ENCODE measurements at regions not wholly inside any gene's neighbourhood (a gene's known extent, or its start where the extent isn't known, plus 50 kb on each side); places are given as distances from the start of the nearest gene placed in this dataset.
"Not testable (repeated sequence)": the region's sequence is repeated elsewhere in the genome, so short reads cannot be mapped to it uniquely, and the experiment has no call there.

DNA sequence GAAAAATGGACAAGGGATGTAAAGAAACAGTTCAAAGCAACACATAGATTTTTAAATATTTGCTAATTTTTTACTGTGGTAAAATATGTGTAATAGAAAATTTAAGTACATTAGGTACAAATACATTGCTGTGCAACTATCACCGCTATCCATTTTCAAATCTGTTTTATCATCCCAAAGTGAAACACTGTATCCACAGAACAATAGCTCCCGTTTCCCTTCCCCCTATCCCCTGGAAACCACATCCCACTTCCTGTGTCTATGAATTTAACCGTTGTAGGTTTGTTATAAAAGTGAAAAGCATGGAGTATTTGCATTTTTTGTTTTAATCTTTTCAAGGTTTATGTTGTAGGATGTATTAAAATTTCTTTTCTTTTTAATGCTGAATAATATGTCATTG is 152.9 kb upstream of the HSFY1 start:
- H3K9me3 Mint-ChIP-seq; ATAC-seq; H3K27ac Mint-ChIP-seq; H3K36me3 Mint-ChIP-seq; DNase-seq (ENCODE audit: low spot score in 2 of 2): not testable (repeated sequence)

- not testable (repeated sequence) for H3K36me3 Mint-ChIP-seq; H3K27ac Mint-ChIP-seq; DNase-seq (ENCODE audit: low spot score in 2 of 2); ATAC-seq; H3K9me3 Mint-ChIP-seq
Measured at GRCh38 chrY:18420846-18421245, 125.7 kb upstream of the HSFY1 start.

GRCh38 chrY:18421457-18421856 is 125.1 kb upstream of the HSFY1 start:
- not testable (repeated sequence) for H3K9me3 Mint-ChIP-seq; H3K27ac Mint-ChIP-seq; DNase-seq (ENCODE audit: low spot score in 2 of 2); H3K36me3 Mint-ChIP-seq
- ATAC-seq: peak; percentile 34 to 64

DNA sequence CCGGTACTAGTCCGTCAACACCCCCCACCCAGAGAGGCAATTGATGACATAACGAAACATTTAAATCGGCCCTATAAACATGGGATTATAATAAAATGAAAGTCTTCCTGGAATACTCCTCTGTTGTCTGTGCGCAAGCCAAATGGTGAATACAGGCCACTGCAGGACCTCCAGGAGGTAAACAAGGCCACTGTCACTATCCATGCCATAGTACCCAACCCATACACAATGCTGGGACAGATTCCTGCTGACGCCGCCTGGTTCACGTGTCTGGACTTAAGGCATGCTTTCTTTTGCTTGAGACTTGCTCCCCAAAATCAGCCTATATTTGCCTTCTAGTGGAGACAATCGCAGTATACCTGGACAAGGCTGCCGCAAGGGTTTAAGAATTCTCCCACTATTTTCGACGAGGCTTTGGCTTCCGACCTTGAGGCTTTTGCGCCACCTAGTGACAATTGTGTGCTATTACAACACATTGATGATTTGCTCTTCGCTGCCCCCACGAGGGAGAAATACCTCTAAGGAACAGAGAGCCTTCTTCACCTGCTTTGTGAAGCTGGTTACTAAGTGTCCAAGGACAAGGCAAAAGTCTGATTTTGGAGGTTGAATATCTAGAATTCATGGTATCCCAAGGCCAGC is 122.4 kb upstream of the HSFY1 start:
- H3K27ac Mint-ChIP-seq; H3K9me3 Mint-ChIP-seq; DNase-seq (ENCODE audit: low spot score in 2 of 2); H3K36me3 Mint-ChIP-seq: not testable (repeated sequence)
- ATAC-seq: peak; percentile 36 to 51

DNA sequence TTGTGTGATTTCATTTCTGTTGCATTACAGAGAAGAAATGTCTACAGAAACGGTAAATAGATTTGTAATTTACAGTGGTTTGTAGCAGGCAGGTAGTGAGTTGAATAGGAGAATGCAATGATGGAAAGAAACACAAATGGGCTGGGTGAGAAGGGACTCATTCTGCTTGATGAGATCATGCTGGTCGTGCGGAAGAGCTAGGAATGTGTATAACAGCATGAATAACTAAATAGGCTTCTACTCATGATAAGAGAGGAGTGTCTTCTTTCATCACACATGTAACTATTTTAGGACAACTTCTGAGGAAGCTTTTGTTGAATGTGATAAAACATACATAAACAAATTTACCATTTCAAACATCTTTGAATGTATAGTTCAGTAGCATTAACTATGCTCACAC is 113.0 kb upstream of the HSFY1 start:
- DNase-seq (ENCODE audit: low spot score in 2 of 2); H3K36me3 Mint-ChIP-seq; ATAC-seq; H3K9me3 Mint-ChIP-seq; H3K27ac Mint-ChIP-seq: not testable (repeated sequence)

GRCh38 chrY:18445853-18446252 is 100.7 kb upstream of the HSFY1 start:
- ATAC-seq: peak; percentile 57 to 66

DNA sequence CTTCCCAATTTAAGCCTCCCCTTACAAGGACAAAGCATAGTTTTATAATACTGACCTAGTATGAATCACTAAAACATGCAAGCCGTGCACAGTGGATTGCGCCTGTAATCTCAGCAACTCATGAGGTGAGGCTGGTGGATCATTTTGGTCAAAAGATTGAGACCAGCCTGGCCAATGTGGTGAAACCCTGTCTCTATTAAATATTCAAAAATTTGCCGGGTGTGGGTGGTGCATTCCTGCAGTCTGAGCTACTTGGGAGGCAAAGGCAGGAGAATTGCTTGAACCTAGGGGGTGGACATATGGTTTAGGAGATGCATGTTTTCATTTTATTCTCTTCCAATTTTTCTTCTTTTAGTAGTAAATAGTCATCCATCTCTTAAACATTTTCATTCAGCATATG is 93.7 kb upstream of the HSFY1 start:
- not testable (repeated sequence) for H3K27ac Mint-ChIP-seq; ATAC-seq; H3K9me3 Mint-ChIP-seq; H3K36me3 Mint-ChIP-seq; DNase-seq (ENCODE audit: low spot score in 2 of 2)

More at GRCh38 chrY:18445853-18446252, 100.7 kb upstream of the HSFY1 start:
- H3K36me3 Mint-ChIP-seq; H3K9me3 Mint-ChIP-seq; H3K27ac Mint-ChIP-seq; DNase-seq (ENCODE audit: low spot score in 2 of 2): not testable (repeated sequence)

- peak in 1 of 2 donors; percentile 53 for ATAC-seq
- not testable (repeated sequence) for H3K27ac Mint-ChIP-seq; DNase-seq (ENCODE audit: low spot score in 2 of 2); H3K9me3 Mint-ChIP-seq; H3K36me3 Mint-ChIP-seq
Measured at GRCh38 chrY:18459136-18459535, 87.4 kb upstream of the HSFY1 start.

DNA sequence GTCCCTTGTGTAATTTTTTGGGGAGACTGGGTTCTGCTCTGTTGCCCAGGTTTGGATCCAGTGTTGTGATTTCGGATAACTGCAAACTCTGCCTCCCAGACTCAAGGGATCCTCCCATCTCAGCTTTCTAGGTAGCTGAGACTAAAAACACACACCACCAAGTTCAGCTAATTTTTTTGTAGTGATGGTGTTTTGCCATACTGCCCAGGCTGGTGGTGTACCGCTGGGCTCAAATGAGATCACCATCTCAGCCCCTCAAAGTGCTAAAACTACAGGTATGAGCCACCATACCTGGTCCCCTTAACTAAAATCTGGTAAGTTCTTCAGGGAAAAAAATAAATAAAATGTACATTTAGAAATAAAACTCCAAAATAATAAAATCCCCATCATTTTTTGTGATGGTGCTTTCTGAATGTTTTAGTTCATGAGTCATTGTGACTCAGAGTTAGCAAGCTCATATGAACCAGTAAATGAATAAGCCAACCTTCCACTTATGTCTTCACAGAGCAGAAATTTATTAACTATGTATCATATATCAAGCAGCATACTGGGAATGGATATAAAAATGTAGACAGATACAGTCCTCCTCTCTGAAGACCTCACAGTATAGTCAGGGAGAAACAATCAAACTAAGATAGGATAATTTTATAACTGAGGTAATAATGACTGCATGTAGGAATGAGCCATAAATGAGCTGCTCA is 85.2 kb upstream of the HSFY1 start:
- DNase-seq (ENCODE audit: low spot score in 2 of 2); H3K9me3 Mint-ChIP-seq; H3K36me3 Mint-ChIP-seq; H3K27ac Mint-ChIP-seq: not testable (repeated sequence)
- ATAC-seq: peak in 1 of 2 donors; percentile 51

DNA sequence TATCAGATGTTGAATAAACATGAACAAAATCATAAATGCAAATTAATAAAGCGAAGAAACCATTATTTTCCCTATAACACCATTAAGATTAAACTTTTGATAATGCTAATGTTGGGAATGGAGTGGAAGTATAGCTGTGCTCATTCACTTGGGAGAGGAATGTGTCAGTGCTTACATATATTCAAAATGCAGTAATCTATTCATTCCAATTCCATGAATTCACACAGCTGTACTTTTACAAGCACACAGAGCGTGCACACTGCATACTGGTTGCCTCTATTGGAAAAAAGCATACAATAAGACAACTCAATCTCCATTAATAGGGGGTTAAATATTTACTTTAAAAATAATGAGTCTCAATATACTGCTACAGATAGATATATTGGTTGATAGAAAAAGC is 81.7 kb upstream of the HSFY1 start:
- H3K27ac Mint-ChIP-seq; H3K9me3 Mint-ChIP-seq; H3K36me3 Mint-ChIP-seq; DNase-seq (ENCODE audit: low spot score in 2 of 2); ATAC-seq: not testable (repeated sequence)

- not testable (repeated sequence) for H3K27ac Mint-ChIP-seq; ATAC-seq; H3K9me3 Mint-ChIP-seq; DNase-seq (ENCODE audit: low spot score in 2 of 2); H3K36me3 Mint-ChIP-seq
Measured at GRCh38 chrY:18466661-18467060, 79.9 kb upstream of the HSFY1 start.

GRCh38 chrY:18483354-18483753 is 63.2 kb upstream of the HSFY1 start:
- not testable (repeated sequence) for H3K9me3 Mint-ChIP-seq; DNase-seq (ENCODE audit: low spot score in 2 of 2); H3K36me3 Mint-ChIP-seq; H3K27ac Mint-ChIP-seq; ATAC-seq

All from activated naive CD4-positive, alpha-beta T cell treated with anti-CD3 and anti-CD28 coated beads, Interleukin-2, amount 50 U/mL, for 72 hours (primary cell).